NT2/D1 (cell line): ENCODE measurements at regions not wholly inside any gene's neighbourhood (a gene's known extent, or its start where the extent isn't known, plus 50 kb on each side); places are given as distances from the start of the nearest gene placed in this dataset.

ENCODE experiments used
- YY1 ChIP-seq: IDR thresholded peaks from 2 replicates; pipeline ENCODE4 v1.6.1; 2011; ENCODE audit not compliant: insufficient read length, insufficient read depth
- ZNF274 ChIP-seq: IDR thresholded peaks from 2 replicates; pipeline ENCODE4 v1.6.1; 2011; ENCODE audit warnings: mild to moderate bottlenecking, low read depth, low read length

DNA sequence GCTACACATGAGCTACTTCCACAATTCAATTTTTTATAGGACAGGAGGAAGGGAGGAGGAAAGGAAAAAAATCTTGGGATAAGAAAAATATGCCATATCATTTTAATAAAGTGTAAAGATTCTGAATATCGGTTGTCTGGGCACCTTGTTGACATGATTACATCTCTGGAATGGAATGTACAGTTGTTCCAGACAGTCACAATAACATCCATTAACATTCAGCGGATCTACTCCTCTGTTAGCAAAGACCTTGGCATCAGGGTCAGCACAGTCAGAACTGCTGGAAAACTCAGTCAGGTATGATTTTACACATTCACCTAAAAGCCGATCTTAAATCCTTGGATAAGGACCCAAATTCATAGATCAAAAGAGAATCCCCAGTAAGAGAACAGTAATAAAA lies 85.4 kb upstream of the ARMCX2 start:
- TF ChIP-seq ZNF274 = no peak
- TF ChIP-seq YY1 = no peak
